ENCODE measurements at regions not wholly inside any gene's neighbourhood (a gene's known extent, or its start where the extent isn't known, plus 50 kb on each side); places are given as distances from the start of the nearest gene placed in this dataset.
A peak's percentile ranks its signal among the peaks of the same experiment; 100 is the strongest.

DNA sequence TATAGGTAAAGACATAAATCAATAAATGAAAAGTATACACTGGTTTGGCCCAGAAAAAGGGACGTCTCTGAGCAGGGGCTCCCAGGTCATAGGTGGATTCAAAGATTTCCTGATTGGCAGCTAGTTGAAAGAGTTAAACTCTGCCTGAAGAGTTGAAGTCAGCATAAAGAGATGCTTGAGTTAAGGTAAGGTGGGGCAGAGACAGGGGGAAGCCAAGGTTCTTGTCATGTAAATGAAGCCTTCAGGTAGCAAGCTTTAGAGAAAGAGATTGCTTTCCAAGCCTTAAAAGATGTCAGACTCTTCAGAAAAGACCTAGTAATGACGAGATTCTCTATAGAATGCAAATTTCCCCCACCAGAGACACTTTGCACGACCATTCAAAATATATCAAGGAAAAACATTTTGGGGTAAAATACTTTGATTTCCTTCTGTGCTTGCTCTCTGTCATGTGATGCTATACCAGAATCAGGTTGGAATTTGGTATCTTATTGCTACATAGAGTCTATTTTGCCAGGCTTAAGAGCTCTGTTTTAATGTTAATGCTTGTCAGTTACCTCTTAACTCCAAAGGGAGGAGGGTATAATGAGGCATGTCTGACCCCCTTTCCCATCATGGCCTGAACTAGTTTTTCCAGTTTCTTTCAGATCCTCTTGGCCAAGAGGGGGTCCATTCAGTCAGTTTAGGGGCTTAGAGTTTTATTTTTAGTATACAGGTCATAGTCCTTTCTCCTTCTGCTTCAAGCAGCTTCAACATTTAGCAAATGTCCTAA is 429.6 kb downstream of the ADRA2A start:
- ATAC-seq (no peak), DNase-seq (ENCODE audit: low spot score in 2 of 2) (no peak)
- Mint-ChIP-seq H3K9me3 (no peaks in the 10 kb centered on the region), H3K4me1 (no peaks in the 10 kb centered on the region), H3K4me3 (no peak overlapping the region), H3K36me3 (no peaks in the 10 kb centered on the region), H3K27ac (no peak overlapping the region)

DNA sequence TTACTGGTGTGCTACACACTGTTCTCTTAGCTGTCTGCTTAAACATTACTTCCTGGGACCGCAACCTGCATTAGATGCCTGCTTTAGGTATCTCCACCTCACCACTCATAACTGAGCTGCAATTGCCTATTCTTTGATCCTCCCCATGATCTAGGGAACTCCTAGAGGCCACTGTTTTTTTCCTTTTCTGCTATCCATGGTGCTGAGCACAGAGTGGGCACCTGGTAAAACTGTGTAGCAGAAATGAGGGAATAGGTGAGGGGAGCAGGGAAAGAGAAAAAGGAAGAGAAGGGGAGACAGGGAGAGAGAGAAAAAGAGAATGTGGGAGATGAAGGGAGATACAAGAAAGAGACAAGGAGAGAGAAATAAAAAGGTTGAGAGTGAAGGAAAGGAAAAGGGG is 434.9 kb downstream of the ADRA2A start:
- DNase-seq (ENCODE audit: low spot score in 2 of 2) (no peak), ATAC-seq (no peak)
- H3K9me3 Mint-ChIP-seq = no peaks in the 10 kb centered on the region
- H3K4me1 Mint-ChIP-seq = no peaks in the 10 kb centered on the region
- H3K36me3 Mint-ChIP-seq = no peaks in the 10 kb centered on the region
- H3K4me3 Mint-ChIP-seq = no peak overlapping the region
- no peak overlapping the region for H3K27ac Mint-ChIP-seq

DNA sequence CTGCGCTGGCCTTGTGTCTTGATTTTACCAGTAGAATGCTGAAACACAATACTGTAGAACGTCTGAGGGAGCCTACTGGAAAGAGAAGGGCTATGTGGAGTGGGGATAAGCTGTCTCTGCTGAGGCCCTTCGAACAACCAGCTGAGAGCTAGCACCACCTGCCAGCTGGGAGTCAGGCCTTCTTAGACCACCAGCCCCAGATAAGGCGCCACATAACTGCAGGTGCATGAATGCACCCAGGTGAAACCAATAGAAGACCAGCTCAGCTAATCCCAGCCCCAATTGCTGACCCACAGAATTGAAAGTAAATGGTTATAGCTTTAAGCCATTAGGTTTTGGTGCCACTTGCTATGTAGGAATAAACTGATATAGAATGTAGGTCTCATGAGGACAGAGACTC is 438.4 kb downstream of the ADRA2A start:
- H3K4me1 Mint-ChIP-seq = no peaks in the 10 kb centered on the region
- DNase-seq (ENCODE audit: low spot score in 2 of 2) (no peak), ATAC-seq (no peak)
- H3K4me3 Mint-ChIP-seq = no peak overlapping the region
- no peak overlapping the region for H3K27ac Mint-ChIP-seq
- no peaks in the 10 kb centered on the region for H3K36me3 Mint-ChIP-seq
- no peaks in the 10 kb centered on the region for H3K9me3 Mint-ChIP-seq

DNA sequence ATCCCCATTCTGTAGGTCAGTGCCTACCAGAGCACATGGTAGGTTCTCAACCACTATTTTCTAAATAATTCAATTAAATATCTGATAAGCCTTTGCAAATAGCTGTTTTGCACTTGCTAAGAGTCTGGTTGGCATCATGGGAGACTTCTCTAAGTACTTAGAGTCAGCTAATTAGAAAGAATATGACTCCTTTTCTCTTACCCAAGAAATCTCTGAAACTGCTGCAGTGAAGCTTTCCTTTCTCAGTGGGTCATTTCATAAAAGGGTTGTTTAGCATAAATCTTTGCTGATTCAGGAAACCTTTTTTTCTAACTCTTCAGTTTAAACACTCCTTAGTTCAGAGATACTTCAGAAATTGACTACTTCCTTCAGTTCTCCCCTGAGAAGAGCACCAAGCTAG is 438.9 kb downstream of the ADRA2A start:
- no peak for DNase-seq (ENCODE audit: low spot score in 2 of 2)
- Mint-ChIP-seq H3K4me3 (no peak overlapping the region), H3K27ac (no peak overlapping the region), H3K4me1 (no peaks in the 10 kb centered on the region), H3K9me3 (no peaks in the 10 kb centered on the region), H3K36me3 (no peaks in the 10 kb centered on the region)
- no peak for ATAC-seq

DNA sequence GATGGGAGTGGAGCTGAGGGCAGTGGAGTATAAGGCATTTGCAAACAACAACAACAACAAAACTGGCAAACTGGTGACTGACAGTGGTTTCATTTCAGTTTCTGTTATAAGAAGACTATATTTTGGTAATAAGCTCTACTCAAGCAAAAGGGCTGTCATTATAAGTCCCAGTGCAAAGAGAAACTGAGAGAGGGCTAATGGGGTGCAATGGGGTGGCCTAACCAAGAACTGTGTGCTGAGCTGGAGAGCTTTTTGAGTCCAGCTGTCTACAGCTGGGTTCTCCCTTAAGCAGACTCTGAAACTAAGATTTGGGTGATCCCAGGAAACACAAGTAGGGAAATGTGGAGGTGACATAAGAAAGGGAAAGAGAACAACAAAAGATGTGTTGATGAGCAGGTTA is 439.3 kb downstream of the ADRA2A start:
- ATAC-seq (no peak), DNase-seq (ENCODE audit: low spot score in 2 of 2) (no peak)
- Mint-ChIP-seq H3K27ac (no peak overlapping the region), H3K4me3 (no peak overlapping the region), H3K9me3 (no peaks in the 10 kb centered on the region), H3K4me1 (no peaks in the 10 kb centered on the region), H3K36me3 (no peaks in the 10 kb centered on the region)

- ATAC-seq (no peak), DNase-seq (ENCODE audit: low spot score in 2 of 2) (no peak)
- Mint-ChIP-seq H3K4me1 (no peaks in the 10 kb centered on the region), H3K4me3 (no peak overlapping the region), H3K9me3 (no peaks in the 10 kb centered on the region), H3K27ac (no peak overlapping the region), H3K36me3 (no peaks in the 10 kb centered on the region)
Observed at GRCh38 chr10:111522141-111522540, 445.3 kb downstream of the ADRA2A start.

DNA sequence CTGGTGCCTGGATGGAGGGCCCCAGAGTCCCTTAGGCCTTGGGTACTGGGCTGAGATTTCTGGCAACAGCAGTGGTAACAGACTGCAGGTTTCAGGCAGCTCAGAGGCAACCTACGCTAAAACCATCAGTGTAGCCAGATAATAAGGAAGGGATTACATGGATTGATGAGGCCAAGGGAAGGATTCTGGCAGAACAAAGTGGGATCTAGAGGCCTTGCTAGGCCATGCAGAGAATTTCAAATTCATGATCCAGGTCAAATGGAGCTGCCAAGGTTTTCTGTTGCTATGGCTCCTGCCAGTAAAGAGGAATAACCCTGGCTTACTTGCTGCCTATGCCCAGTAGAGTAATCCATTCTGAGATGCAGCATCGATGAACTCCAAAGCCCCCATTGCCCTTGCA is 445.7 kb downstream of the ADRA2A start:
- Mint-ChIP-seq H3K4me1 (no peaks in the 10 kb centered on the region), H3K9me3 (no peaks in the 10 kb centered on the region), H3K4me3 (no peak overlapping the region), H3K27ac (no peak overlapping the region), H3K36me3 (no peaks in the 10 kb centered on the region)
- DNase-seq (ENCODE audit: low spot score in 2 of 2) (no peak), ATAC-seq (peak; percentile 31)

GRCh38 chr10:111523016-111523415 is 446.2 kb downstream of the ADRA2A start:
- Mint-ChIP-seq H3K36me3 (no peaks in the 10 kb centered on the region), H3K4me3 (no peak overlapping the region), H3K4me1 (no peaks in the 10 kb centered on the region), H3K27ac (no peak overlapping the region), H3K9me3 (no peaks in the 10 kb centered on the region)
- DNase-seq (ENCODE audit: low spot score in 2 of 2) (no peak), ATAC-seq (no peak)

GRCh38 chr10:111524134-111524533 is 447.3 kb downstream of the ADRA2A start:
- no peak for DNase-seq (ENCODE audit: low spot score in 2 of 2)
- H3K36me3 Mint-ChIP-seq = no peaks in the 10 kb centered on the region
- H3K27ac Mint-ChIP-seq = no peak overlapping the region
- ATAC-seq = no peak
- H3K4me1 Mint-ChIP-seq = no peaks in the 10 kb centered on the region
- no peaks in the 10 kb centered on the region for H3K9me3 Mint-ChIP-seq
- H3K4me3 Mint-ChIP-seq = no peak overlapping the region

DNA sequence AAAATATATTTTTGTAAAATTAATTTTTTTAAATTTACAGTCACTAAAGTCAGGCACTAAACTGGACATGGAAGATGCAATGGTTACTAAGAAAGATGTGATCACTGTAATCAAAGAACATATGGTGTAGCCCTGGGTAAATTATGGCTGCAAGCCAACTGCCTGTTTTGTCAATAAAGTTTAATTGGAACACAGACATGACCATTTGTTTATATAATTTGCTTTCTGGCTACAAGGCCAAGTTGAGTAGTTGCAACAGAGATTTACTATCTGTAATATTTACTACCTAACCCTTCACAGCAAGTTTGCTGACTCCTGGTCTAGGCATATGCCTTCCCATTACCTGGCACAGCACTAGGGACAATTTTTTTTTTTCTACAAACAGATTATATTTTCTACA is 448.9 kb downstream of the ADRA2A start:
- DNase-seq (ENCODE audit: low spot score in 2 of 2) = no peak
- H3K4me3 Mint-ChIP-seq = no peak overlapping the region
- no peaks in the 10 kb centered on the region for H3K36me3 Mint-ChIP-seq
- no peaks in the 10 kb centered on the region for H3K4me1 Mint-ChIP-seq
- no peaks in the 10 kb centered on the region for H3K9me3 Mint-ChIP-seq
- H3K27ac Mint-ChIP-seq = no peak overlapping the region
- no peak for ATAC-seq

- Mint-ChIP-seq H3K4me1 (no peaks in the 10 kb centered on the region), H3K27ac (no peak overlapping the region), H3K9me3 (no peaks in the 10 kb centered on the region), H3K36me3 (no peaks in the 10 kb centered on the region), H3K4me3 (no peak overlapping the region)
- DNase-seq (ENCODE audit: low spot score in 2 of 2) (no peak), ATAC-seq (no peak)
Observed at GRCh38 chr10:111531690-111532089, 454.9 kb downstream of the ADRA2A start.

DNA sequence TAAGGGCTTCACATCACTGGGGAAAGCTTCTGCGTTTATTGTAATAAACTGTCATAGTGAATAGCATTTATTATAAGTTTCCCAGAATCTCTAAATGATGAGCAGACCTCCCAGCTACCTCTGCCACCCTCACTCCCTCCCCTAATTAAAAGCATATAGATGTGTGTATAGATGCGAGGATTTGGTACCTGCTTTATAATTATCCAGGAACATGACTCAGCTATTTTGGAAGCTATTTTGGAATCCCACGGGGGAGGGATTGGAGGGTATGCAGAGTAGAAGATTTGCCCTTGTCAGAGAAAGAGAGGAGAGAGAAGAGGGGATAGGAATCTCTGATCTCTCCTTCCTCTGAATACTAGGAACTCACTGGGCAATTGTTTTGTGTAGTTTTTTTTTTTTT is 455.3 kb downstream of the ADRA2A start:
- ATAC-seq (no peak), DNase-seq (ENCODE audit: low spot score in 2 of 2) (no peak)
- H3K9me3 Mint-ChIP-seq = no peaks in the 10 kb centered on the region
- no peak overlapping the region for H3K27ac Mint-ChIP-seq
- H3K4me1 Mint-ChIP-seq = no peaks in the 10 kb centered on the region
- H3K36me3 Mint-ChIP-seq = no peaks in the 10 kb centered on the region
- H3K4me3 Mint-ChIP-seq = no peak overlapping the region

- Mint-ChIP-seq H3K9me3 (no peaks in the 10 kb centered on the region), H3K4me1 (no peaks in the 10 kb centered on the region), H3K4me3 (no peak overlapping the region), H3K36me3 (no peaks in the 10 kb centered on the region), H3K27ac (no peak overlapping the region)
- DNase-seq (ENCODE audit: low spot score in 2 of 2) = no peak
- no peak for ATAC-seq
Observed at GRCh38 chr10:111539246-111539645, 462.4 kb downstream of the ADRA2A start.

DNA sequence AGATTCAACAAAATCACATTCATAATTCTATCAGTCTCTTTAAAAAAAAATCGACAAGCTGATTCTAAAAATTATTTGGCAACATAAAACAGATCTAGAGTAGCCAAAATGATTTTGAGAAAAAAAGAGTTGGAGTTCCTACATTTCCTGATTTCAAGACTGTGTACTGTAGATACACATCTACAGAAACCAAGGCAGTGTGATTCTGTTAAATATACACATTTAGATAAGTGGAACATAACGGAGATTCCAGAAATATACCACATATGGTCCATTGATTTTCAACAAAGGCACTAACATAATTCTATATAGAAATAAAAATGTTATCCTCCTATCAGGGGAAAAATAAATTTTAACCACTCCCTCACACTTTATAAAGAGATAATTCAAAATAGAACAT is 467.0 kb downstream of the ADRA2A start:
- Mint-ChIP-seq H3K4me3 (no peak overlapping the region), H3K4me1 (no peaks in the 10 kb centered on the region), H3K27ac (no peak overlapping the region), H3K9me3 (no peaks in the 10 kb centered on the region), H3K36me3 (no peaks in the 10 kb centered on the region)
- ATAC-seq (no peak), DNase-seq (ENCODE audit: low spot score in 2 of 2) (no peak)

GRCh38 chr10:111545861-111546605 is 469.2 kb downstream of the ADRA2A start:
- Mint-ChIP-seq H3K4me1 (no peaks in the 10 kb centered on the region), H3K36me3 (no peaks in the 10 kb centered on the region), H3K9me3 (no peaks in the 10 kb centered on the region), H3K4me3 (no peak overlapping the region), H3K27ac (no peak overlapping the region)
- DNase-seq (ENCODE audit: low spot score in 2 of 2) (no peak), ATAC-seq (no peak)

DNA sequence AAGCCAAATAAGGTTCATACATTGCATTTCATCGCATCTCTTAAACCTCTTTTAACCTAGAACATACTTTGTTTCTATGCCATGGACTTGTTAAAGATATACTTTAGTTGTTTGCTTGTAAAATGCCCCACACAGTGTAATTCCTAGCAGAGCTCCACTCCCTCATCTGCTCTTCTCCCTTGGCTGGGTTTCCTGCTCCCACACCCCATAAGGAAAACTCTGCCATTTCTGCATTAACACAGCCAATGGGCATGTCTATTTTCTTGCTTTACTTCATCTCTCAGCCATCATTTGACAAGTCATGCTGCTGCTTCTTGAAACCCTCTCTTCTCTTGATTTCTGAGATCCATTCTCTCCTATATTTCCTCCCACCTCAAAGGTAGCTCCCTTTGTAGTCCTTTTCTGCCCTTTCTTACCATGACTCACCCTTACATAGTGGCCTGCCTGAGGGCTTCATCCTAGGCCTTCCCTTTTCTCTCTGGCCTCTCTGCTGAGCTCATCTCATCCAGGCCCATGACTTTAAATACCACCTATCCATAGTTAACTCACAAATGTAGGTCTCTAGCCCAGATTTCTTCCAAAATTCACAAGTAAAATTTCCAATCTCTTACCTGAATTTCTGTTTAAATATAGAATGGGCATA is 471.4 kb downstream of the ADRA2A start:
- no peaks in the 10 kb centered on the region for H3K4me1 Mint-ChIP-seq
- H3K27ac Mint-ChIP-seq = no peak overlapping the region
- H3K36me3 Mint-ChIP-seq = no peaks in the 10 kb centered on the region
- ATAC-seq (no peak), DNase-seq (ENCODE audit: low spot score in 2 of 2) (no peak)
- H3K9me3 Mint-ChIP-seq = no peaks in the 10 kb centered on the region
- no peak overlapping the region for H3K4me3 Mint-ChIP-seq
